Upper lobe of left lung (tissue), 6 donors: ENCODE measurements at regions not wholly inside any gene's neighbourhood (a gene's known extent, or its start where the extent isn't known, plus 50 kb on each side); places are given as distances from the start of the nearest gene placed in this dataset.

Experiments
- ATAC-seq, 2 donors: fragments of 200-7000 bp; cut with Tn5 transposase; one replicate each; pipeline ENCODE4 v1.9.1; 2022; ENCODE audit warnings: mild to moderate bottlenecking in 2 of 2, moderate library complexity in 2 of 2; ENCODE audit not compliant: low FRiP score in 2 of 2
- DNase-seq, 2 donors: peaks; one replicate each; pipeline ENCODE4 v3.0.0-alpha.2; 2019 to 2020
- H3K27ac ChIP-seq, 4 donors: fragments of 200-600 bp; sonication (generic); one replicate each; pipeline ENCODE4 v1.5.1; 2016 to 2019
- H3K27me3 ChIP-seq, 4 donors: fragments of 200-600 bp; sonication (generic); one replicate each; pipeline ENCODE4 v1.5.1; 2017 to 2019
- H3K36me3 ChIP-seq, 4 donors: fragments of 200-600 bp; sonication (generic); one replicate each; pipeline ENCODE4 v1.5.1; 2016 to 2019
- H3K4me1 ChIP-seq, 4 donors: fragments of 200-600 bp; sonication (generic); one replicate each; pipeline ENCODE4 v1.5.1; 2018 to 2019
- H3K4me3 ChIP-seq, 4 donors: fragments of 200-600 bp; sonication (generic); one replicate each; pipeline ENCODE4 v1.5.1; 2017 to 2019; ENCODE audit warnings: mild to moderate bottlenecking in 2 of 4, moderate library complexity in 1 of 4
- H3K9me3 ChIP-seq, 4 donors: fragments of 200-600 bp; sonication (generic); one replicate each; pipeline ENCODE4 v1.5.1; 2018 to 2019
- EP300 ChIP-seq, 4 donors: sonication (generic); formaldehyde crosslinking; IDR thresholded peaks; one replicate each; pipeline ENCODE4 v1.5.1; 2017; ENCODE audit warnings: antibody characterized with exemption in 4 of 4, control low read depth in 2 of 4
- POLR2A ChIP-seq, 4 donors: fragments of 450-650 bp; IDR thresholded peaks; one replicate each; pipeline ENCODE4 v1.5.1; 2016 to 2017; ENCODE audit warnings: antibody characterized with exemption in 4 of 4, mild to moderate bottlenecking in 2 of 4
- POLR2AphosphoS5 ChIP-seq, 2 donors: sonication (generic); formaldehyde crosslinking; IDR thresholded peaks; one replicate each; pipeline ENCODE4 v1.5.1; 2017; ENCODE audit warnings: antibody characterized with exemption in 2 of 2
- WGBS, 2 donors: methylation state at CpG; one replicate each; pipeline ENCODE4 v1.1.5; 2017 to 2018; 5-methylcytosine and 5-hydroxymethylcytosine counted together
- TF ChIP-seq, protein P1 (sequence below), 6 experiments: fragments of 450-650 bp in 4 of 6; fragments of 200-600 bp in 2 of 6; sonication (generic) in 2 of 6; IDR thresholded peaks; one replicate each; pipeline ENCODE4 v1.5.1; 2016 to 2019; ENCODE audit warnings: antibody characterized with exemption in 6 of 6
- donor health status: DM: no; HTN: no; CAD: no; lungs with moderate emphysema.
- donor health status: DM: no; HTN: yes; CAD: no; lungs with severe emphysema.

DNA sequence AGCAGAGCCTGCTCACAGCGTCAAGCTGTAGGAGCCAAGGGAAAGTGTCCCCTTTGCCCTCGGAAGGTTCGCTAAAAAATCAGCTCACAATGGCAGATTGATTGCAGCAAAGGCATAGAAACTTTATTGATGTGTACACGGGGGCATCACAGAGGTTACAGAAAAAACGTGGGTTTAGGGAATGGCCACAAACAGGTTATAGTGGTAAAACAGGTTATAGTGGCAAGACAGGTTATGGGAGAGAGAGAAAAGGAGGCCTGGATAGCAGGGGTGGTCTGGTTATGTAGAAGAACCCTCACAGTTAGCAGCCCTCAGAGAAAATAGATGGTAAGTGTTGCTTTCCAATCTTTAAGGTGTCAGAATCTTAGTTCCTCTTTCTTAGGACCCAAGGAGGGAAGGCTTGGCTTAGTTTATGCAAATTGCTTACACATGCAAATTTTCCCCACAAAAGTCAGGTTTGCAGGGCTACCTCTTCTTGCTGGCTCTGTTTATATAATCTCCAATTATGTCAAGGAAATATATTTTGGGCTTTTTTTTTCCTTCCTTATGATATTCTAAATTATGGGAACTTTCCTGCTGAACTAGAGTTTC, 113.7 kb downstream of the BMP15 start:
- H3K9me3 ChIP-seq = peaks cover 0 to 4% (median 0%) of the 10 kb centered on the region in 4 donors
- no peak for ATAC-seq
- H3K27me3 ChIP-seq = no peaks in the 10 kb centered on the region
- no peak overlapping the region for H3K27ac ChIP-seq
- H3K4me3 ChIP-seq = no peak overlapping the region
- no peaks in the 10 kb centered on the region for H3K36me3 ChIP-seq
- H3K4me1 ChIP-seq = no peaks in the 10 kb centered on the region
- no peak for DNase-seq
- WGBS, 2 donors = 44 to 48% methylated on average over 5 of the region's 5 CpGs
- TF ChIP-seq, protein P1, sequence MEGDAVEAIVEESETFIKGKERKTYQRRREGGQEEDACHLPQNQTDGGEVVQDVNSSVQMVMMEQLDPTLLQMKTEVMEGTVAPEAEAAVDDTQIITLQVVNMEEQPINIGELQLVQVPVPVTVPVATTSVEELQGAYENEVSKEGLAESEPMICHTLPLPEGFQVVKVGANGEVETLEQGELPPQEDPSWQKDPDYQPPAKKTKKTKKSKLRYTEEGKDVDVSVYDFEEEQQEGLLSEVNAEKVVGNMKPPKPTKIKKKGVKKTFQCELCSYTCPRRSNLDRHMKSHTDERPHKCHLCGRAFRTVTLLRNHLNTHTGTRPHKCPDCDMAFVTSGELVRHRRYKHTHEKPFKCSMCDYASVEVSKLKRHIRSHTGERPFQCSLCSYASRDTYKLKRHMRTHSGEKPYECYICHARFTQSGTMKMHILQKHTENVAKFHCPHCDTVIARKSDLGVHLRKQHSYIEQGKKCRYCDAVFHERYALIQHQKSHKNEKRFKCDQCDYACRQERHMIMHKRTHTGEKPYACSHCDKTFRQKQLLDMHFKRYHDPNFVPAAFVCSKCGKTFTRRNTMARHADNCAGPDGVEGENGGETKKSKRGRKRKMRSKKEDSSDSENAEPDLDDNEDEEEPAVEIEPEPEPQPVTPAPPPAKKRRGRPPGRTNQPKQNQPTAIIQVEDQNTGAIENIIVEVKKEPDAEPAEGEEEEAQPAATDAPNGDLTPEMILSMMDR (IDR thresholded peaks at IDR 0.05) = no peak
- no peak for TF ChIP-seq POLR2A (IDR thresholded peaks at IDR 0.05)

GRCh38 chrX:51026862-51027261, 116.3 kb downstream of the BMP15 start:
- H3K36me3 ChIP-seq = no peaks in the 10 kb centered on the region
- WGBS, 2 donors = 72 to 77% methylated on average over 3 of the region's 3 CpGs
- no peaks in the 10 kb centered on the region for H3K9me3 ChIP-seq
- no peaks in the 10 kb centered on the region for H3K27me3 ChIP-seq
- DNase-seq = no peak
- H3K27ac ChIP-seq = no peak overlapping the region
- H3K4me3 ChIP-seq = no peak overlapping the region
- ATAC-seq = no peak
- TF ChIP-seq EP300 (IDR thresholded peaks at IDR 0.05) (no peak), POLR2A (IDR thresholded peaks at IDR 0.05) (no peak), POLR2AphosphoS5 (IDR thresholded peaks at IDR 0.05) (no peak)
- TF ChIP-seq, protein P1 (IDR thresholded peaks at IDR 0.05) = no peak
- H3K4me1 ChIP-seq = no peaks in the 10 kb centered on the region

GRCh38 chrX:51035746-51036145, 125.2 kb downstream of the BMP15 start:
- ATAC-seq (no peak), DNase-seq (no peak)
- WGBS, 2 donors = 86 to 100% methylated on average over 2 to 3 of the region's 3 CpGs
- Histone ChIP-seq H3K9me3 (no peaks in the 10 kb centered on the region), H3K4me1 (no peaks in the 10 kb centered on the region), H3K27me3 (no peaks in the 10 kb centered on the region), H3K36me3 (no peaks in the 10 kb centered on the region), H3K27ac (no peak overlapping the region), H3K4me3 (no peak overlapping the region)
- TF ChIP-seq, protein P1 (IDR thresholded peaks at IDR 0.05) = no peak
- TF ChIP-seq POLR2AphosphoS5 (IDR thresholded peaks at IDR 0.05) (no peak), POLR2A (IDR thresholded peaks at IDR 0.05) (no peak)

- Histone ChIP-seq H3K27me3 (no peaks in the 10 kb centered on the region), H3K36me3 (no peaks in the 10 kb centered on the region), H3K4me3 (no peak overlapping the region), H3K27ac (no peak overlapping the region), H3K9me3 (no peaks in the 10 kb centered on the region), H3K4me1 (no peaks in the 10 kb centered on the region)
- DNase-seq (no peak), ATAC-seq (no peak)
- TF ChIP-seq EP300 (IDR thresholded peaks at IDR 0.05) (no peak), POLR2A (IDR thresholded peaks at IDR 0.05) (no peak), POLR2AphosphoS5 (IDR thresholded peaks at IDR 0.05) (no peak)
- TF ChIP-seq, protein P1 (IDR thresholded peaks at IDR 0.05) = no peak
- WGBS, 2 donors = 61 to 80% methylated on average over 1 to 2 of the region's 2 CpGs
These were observed 137.4 kb downstream of the BMP15 start for GRCh38 chrX:51047950-51048349.

GRCh38 chrX:51053741-51054140, 143.2 kb downstream of the BMP15 start:
- no peak for ATAC-seq
- 81 to 85% methylated on average over 6 of the region's 6 CpGs for WGBS, 2 donors

More at GRCh38 chrX:51053741-51054140, 143.2 kb downstream of the BMP15 start:
- no peak for DNase-seq
- no peaks in the 10 kb centered on the region for H3K9me3 ChIP-seq
- no peak overlapping the region for H3K4me3 ChIP-seq
- no peaks in the 10 kb centered on the region for H3K36me3 ChIP-seq
- H3K4me1 ChIP-seq = no peaks in the 10 kb centered on the region
- H3K27ac ChIP-seq = no peak overlapping the region
- no peaks in the 10 kb centered on the region for H3K27me3 ChIP-seq
- no peak for TF ChIP-seq EP300 (IDR thresholded peaks at IDR 0.05)
- TF ChIP-seq, protein P1 (IDR thresholded peaks at IDR 0.05) = no peak
- TF ChIP-seq POLR2A (IDR thresholded peaks at IDR 0.05) = no peak
- TF ChIP-seq POLR2AphosphoS5 (IDR thresholded peaks at IDR 0.05) = no peak
